Common myeloid progenitor, CD34-positive (primary cell): ENCODE measurements at regions not wholly inside any gene's neighbourhood (a gene's known extent, or its start where the extent isn't known, plus 50 kb on each side); places are given as distances from the start of the nearest gene placed in this dataset.

ENCODE experiments used
- CTCF ChIA-PET: fragments of 350-600 bp; sonication (Branson Sonifier 250); formaldehyde crosslinking; loops from one replicate; lab custom pipeline; 2021; ENCODE audit warnings: antibody characterized with exemption; lab: Charles Lee
- POLR2A ChIA-PET: fragments of 350-600 bp; sonication (Branson Sonifier 250); formaldehyde crosslinking; loops from one replicate; lab custom pipeline; 2021; ENCODE audit warnings: antibody characterized with exemption; lab: Charles Lee
- DNase-seq, 3 donors: peaks; one replicate each; pipeline versions ENCODE4 v3.0.0 to v3.0.0-alpha.2; 2013
- H3K27ac ChIP-seq, 2 experiments: 1 replicate in 1 of 2; 2 replicates in 1 of 2; pipeline ENCODE4 v1.7.0; 2013; ENCODE audit warnings: inconsistent platforms in 2 of 2, low read length in 2 of 2, mild to moderate bottlenecking in 2 of 2, low read depth in 1 of 2, moderate library complexity in 1 of 2; ENCODE audit not compliant: severe bottlenecking in 2 of 2, insufficient read depth in 1 of 2, poor library complexity in 1 of 2
- H3K27me3 ChIP-seq, 5 experiments: replicated peaks in 2 of 5; 1 replicate in 3 of 5; 2 replicates in 2 of 5; pipeline versions ENCODE4 v1.6.1 to v1.7.0; 2013; ENCODE audit warnings: low read length in 4 of 5, mild to moderate bottlenecking in 2 of 5, moderate library complexity in 2 of 5, inconsistent platforms in 1 of 5; ENCODE audit not compliant: insufficient read depth in 5 of 5, control insufficient read depth in 4 of 5
- H3K36me3 ChIP-seq, 4 experiments: 1 replicate in 2 of 4; 2 replicates in 2 of 4; pipeline versions ENCODE4 v1.6.1 to v1.7.0; 2013; ENCODE audit warnings: low read length in 3 of 4, control low read depth in 1 of 4, mild to moderate bottlenecking in 1 of 4; ENCODE audit not compliant: control insufficient read depth in 4 of 4, insufficient read depth in 4 of 4
- H3K4me1 ChIP-seq, 4 experiments: 1 replicate in 3 of 4; 2 replicates in 1 of 4; pipeline versions ENCODE4 v1.6.1 to v1.7.1; 2013; ENCODE audit warnings: low read length in 3 of 4, mild to moderate bottlenecking in 3 of 4, control low read depth in 1 of 4, inconsistent platforms in 1 of 4, moderate library complexity in 1 of 4; ENCODE audit not compliant: control insufficient read depth in 4 of 4, insufficient read depth in 4 of 4; ENCODE audit errors: control extremely low read depth in 1 of 4
- H3K4me3 ChIP-seq, 7 experiments: 1 replicate in 4 of 7; 2 replicates in 3 of 7; pipeline versions ENCODE4 v1.5.1 to v1.7.0; 2013; ENCODE audit warnings: mild to moderate bottlenecking in 7 of 7, low read length in 6 of 7, moderate library complexity in 6 of 7, inconsistent platforms in 2 of 7, low read depth in 2 of 7, control low read depth in 1 of 7; ENCODE audit not compliant: insufficient read depth in 4 of 7, control insufficient read depth in 1 of 7; ENCODE audit errors: extremely low read depth in 1 of 7
- H3K9me3 ChIP-seq, 5 experiments: 1 replicate in 4 of 5; 2 replicates in 1 of 5; pipeline versions ENCODE4 v1.6.1 to v1.7.1; 2013; ENCODE audit warnings: low read length in 4 of 5, mild to moderate bottlenecking in 2 of 5, inconsistent platforms in 1 of 5, low read depth in 1 of 5, moderate library complexity in 1 of 5; ENCODE audit not compliant: control insufficient read depth in 4 of 5, insufficient read depth in 2 of 5; ENCODE audit errors: control extremely low read depth in 1 of 5
- whole genome bisulfite sequencing: methylation state at CpG from one replicate; pipeline ENCODE4 v1.1.5; 2013; ENCODE audit not compliant: insufficient coverage; 5-methylcytosine and 5-hydroxymethylcytosine counted together

- no peak overlapping the region for H3K4me3 ChIP-seq
- no peaks in the 10 kb centered on the region for H3K4me1 ChIP-seq
- no peaks in the 10 kb centered on the region for H3K36me3 ChIP-seq
- ChIA-PET POLR2A (no interaction called here), CTCF (interaction anchor here (1.1 kb wide), 1 partner anchor 14 kb away, joined by 4 read pairs; no protein-coding TSS in a partner anchor)
- H3K27ac ChIP-seq: no peak overlapping the region
- WGBS: 100% methylated on average over 2 of the region's 2 CpGs
- peaks cover 0 to 3% (median 0%) of the 10 kb centered on the region in 5 experiments for H3K27me3 ChIP-seq
- no peak for DNase-seq
- H3K9me3 ChIP-seq: no peaks in the 10 kb centered on the region
Observed at GRCh38 chr11:103619938-103620337, 416.5 kb upstream of the DDI1 start.

GRCh38 chr11:103622296-103622695 lies 414.1 kb upstream of the DDI1 start:
- no peaks in the 10 kb centered on the region for H3K36me3 ChIP-seq
- no peak for DNase-seq

GRCh38 chr11:103623933-103624332 lies 412.5 kb upstream of the DDI1 start:
- no peak for DNase-seq
- Histone ChIP-seq H3K36me3 (no peaks in the 10 kb centered on the region), H3K9me3 (no peaks in the 10 kb centered on the region), H3K4me3 (no peak overlapping the region), H3K4me1 (no peaks in the 10 kb centered on the region), H3K27me3 (no peaks in the 10 kb centered on the region), H3K27ac (no peak overlapping the region)
- CTCF ChIA-PET: no interaction called here
- POLR2A ChIA-PET: no interaction called here
- whole genome bisulfite sequencing: no CpG with 5 or more reads among the region's 1 CpG

More at GRCh38 chr11:103622296-103622695, 414.1 kb upstream of the DDI1 start:
- no peaks in the 10 kb centered on the region for H3K4me1 ChIP-seq
- WGBS: 100% methylated on average over 1 of the region's 2 CpGs
- H3K27ac ChIP-seq: no peak overlapping the region
- no peak overlapping the region for H3K4me3 ChIP-seq
- ChIA-PET CTCF (no interaction called here), POLR2A (interaction anchor here (0.6 kb wide), 1 partner anchor 195 kb away, joined by 5 read pairs; no protein-coding TSS in a partner anchor)
- no peaks in the 10 kb centered on the region for H3K9me3 ChIP-seq
- peaks cover 0 to 3% (median 0%) of the 10 kb centered on the region in 5 experiments for H3K27me3 ChIP-seq

- Histone ChIP-seq H3K9me3 (no peaks in the 10 kb centered on the region), H3K4me1 (no peaks in the 10 kb centered on the region), H3K36me3 (no peaks in the 10 kb centered on the region), H3K27me3 (no peaks in the 10 kb centered on the region), H3K27ac (no peak overlapping the region), H3K4me3 (no peak overlapping the region)
- no peak for DNase-seq
- WGBS: 95% methylated on average over 2 of the region's 5 CpGs
- ChIA-PET CTCF (no interaction called here), POLR2A (no interaction called here)
Observed at GRCh38 chr11:103624708-103625623, 411.5 kb upstream of the DDI1 start.

- DNase-seq: no peak
- CTCF ChIA-PET: no interaction called here
- no peaks in the 10 kb centered on the region for H3K4me1 ChIP-seq
Observed at GRCh38 chr11:103625624-103625965, 410.8 kb upstream of the DDI1 start.

GRCh38 chr11:103628121-103628520 lies 408.3 kb upstream of the DDI1 start:
- Histone ChIP-seq H3K9me3 (no peaks in the 10 kb centered on the region), H3K27me3 (no peaks in the 10 kb centered on the region), H3K4me1 (no peaks in the 10 kb centered on the region), H3K27ac (no peak overlapping the region), H3K36me3 (no peaks in the 10 kb centered on the region), H3K4me3 (no peak overlapping the region)
- DNase-seq: no peak
- WGBS: 98% methylated on average over 4 of the region's 4 CpGs
- POLR2A ChIA-PET: no interaction called here
- CTCF ChIA-PET: no interaction called here

More at GRCh38 chr11:103625624-103625965, 410.8 kb upstream of the DDI1 start:
- POLR2A ChIA-PET: no interaction called here
- Histone ChIP-seq H3K4me3 (no peak overlapping the region), H3K27me3 (no peaks in the 10 kb centered on the region), H3K27ac (no peak overlapping the region), H3K36me3 (no peaks in the 10 kb centered on the region), H3K9me3 (no peaks in the 10 kb centered on the region)
- WGBS: 0% methylated on average over 1 of the region's 1 CpG

- DNase-seq: no peak
- WGBS: no CpG with 5 or more reads among the region's 1 CpG
- Histone ChIP-seq H3K36me3 (no peaks in the 10 kb centered on the region), H3K9me3 (no peaks in the 10 kb centered on the region), H3K4me3 (no peak overlapping the region), H3K27ac (no peak overlapping the region), H3K27me3 (no peaks in the 10 kb centered on the region), H3K4me1 (no peaks in the 10 kb centered on the region)
- ChIA-PET CTCF (no interaction called here), POLR2A (no interaction called here)
Observed at GRCh38 chr11:103631841-103632240, 404.6 kb upstream of the DDI1 start.
